ENCODE measurements at regions not wholly inside any gene's neighbourhood (a gene's known extent, or its start where the extent isn't known, plus 50 kb on each side); places are given as distances from the start of the nearest gene placed in this dataset.

DNA sequence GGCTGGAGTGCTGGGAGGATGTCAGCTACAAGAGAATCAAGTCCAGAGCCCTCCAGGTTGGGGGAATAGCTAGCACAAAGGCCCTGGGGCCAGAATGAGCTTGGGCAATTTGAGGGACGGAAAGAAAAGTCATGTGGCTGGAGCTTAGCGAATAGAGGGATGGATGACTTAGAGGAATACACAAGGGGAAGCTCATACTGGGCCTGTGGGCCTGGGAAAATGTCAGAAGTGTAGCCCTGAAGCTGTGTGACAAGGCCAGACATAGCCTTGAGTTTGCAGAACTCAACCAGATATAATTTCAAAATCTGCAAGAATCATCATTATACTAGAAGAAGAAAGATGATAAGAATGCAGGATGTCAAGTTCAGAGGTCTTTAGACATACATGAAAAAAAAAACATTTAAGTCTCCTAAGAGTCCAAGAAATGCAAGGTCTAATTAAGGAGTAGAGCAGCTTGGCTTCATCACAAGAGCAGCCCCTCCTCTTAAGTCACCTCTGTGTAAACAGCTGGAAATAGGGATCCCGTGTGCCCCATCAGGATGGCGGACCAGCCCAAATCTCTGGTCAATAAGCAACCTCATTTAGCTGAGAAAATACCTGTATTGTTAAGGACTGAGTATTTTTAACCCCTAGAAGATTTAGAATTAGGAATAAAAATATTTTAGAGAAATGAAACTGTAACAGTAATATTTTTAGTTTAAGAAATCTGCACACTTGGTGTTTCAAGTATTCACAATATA lies 66.6 kb downstream of the ABCC12 start:
- TF ChIP-seq, protein P1, sequence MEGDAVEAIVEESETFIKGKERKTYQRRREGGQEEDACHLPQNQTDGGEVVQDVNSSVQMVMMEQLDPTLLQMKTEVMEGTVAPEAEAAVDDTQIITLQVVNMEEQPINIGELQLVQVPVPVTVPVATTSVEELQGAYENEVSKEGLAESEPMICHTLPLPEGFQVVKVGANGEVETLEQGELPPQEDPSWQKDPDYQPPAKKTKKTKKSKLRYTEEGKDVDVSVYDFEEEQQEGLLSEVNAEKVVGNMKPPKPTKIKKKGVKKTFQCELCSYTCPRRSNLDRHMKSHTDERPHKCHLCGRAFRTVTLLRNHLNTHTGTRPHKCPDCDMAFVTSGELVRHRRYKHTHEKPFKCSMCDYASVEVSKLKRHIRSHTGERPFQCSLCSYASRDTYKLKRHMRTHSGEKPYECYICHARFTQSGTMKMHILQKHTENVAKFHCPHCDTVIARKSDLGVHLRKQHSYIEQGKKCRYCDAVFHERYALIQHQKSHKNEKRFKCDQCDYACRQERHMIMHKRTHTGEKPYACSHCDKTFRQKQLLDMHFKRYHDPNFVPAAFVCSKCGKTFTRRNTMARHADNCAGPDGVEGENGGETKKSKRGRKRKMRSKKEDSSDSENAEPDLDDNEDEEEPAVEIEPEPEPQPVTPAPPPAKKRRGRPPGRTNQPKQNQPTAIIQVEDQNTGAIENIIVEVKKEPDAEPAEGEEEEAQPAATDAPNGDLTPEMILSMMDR (IDR thresholded peaks at IDR 0.05; ENCODE audit: low read depth, low read length), result no peak
- TF ChIP-seq POLR2A (IDR thresholded peaks at IDR 0.05; ENCODE audit: extremely low read depth, insufficient read length) (no peak), MYC (IDR thresholded peaks at IDR 0.05; ENCODE audit: low read depth, low read length) (no peak)
- TF ChIP-seq, protein P2, sequence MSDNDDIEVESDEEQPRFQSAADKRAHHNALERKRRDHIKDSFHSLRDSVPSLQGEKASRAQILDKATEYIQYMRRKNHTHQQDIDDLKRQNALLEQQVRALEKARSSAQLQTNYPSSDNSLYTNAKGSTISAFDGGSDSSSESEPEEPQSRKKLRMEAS (IDR thresholded peaks at IDR 0.05; ENCODE audit: low read depth, low read length), result no peak
